ENCODE measurements at regions not wholly inside any gene's neighbourhood (a gene's known extent, or its start where the extent isn't known, plus 50 kb on each side); places are given as distances from the start of the nearest gene placed in this dataset. TPM values are rescaled to one million over a fixed set of nuclear protein-coding genes. Genes with fewer than 3 reads are reported as not detected.
"Not testable (repeated sequence)": the region's sequence is repeated elsewhere in the genome, so short reads cannot be mapped to it uniquely, and the experiment has no call there.

- not testable (repeated sequence) for FAIRE-seq; DNase-seq (ENCODE audit: low spot score in 2 of 2)
Measured at GRCh38 chr9:101807879-101808278, 69.4 kb upstream of the GRIN3A start.

DNA sequence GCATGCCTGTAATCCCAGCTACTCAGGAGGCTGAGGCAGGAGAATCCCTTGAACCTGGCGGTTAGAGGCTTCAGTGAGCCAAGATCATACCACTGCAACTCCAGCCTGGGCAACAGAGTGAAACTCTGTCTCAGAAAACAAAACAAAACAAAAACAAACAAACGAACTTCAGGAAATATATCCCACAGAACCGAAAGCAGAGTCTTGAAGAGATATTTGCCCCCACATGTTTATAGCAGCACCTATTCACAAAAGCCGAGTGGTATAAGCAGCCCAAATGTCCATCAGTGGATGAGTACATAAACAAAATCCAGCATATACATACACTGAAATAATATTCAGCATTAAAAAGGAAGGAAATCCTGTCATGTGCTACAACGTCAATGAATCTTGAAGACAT is 57.6 kb upstream of the GRIN3A start:
- FAIRE-seq (no peak), DNase-seq (ENCODE audit: low spot score in 2 of 2) (no peak)

GRCh38 chr9:101795147-101795546 is 56.7 kb upstream of the GRIN3A start:
- FAIRE-seq (no peak), DNase-seq (ENCODE audit: low spot score in 2 of 2) (no peak)

DNA sequence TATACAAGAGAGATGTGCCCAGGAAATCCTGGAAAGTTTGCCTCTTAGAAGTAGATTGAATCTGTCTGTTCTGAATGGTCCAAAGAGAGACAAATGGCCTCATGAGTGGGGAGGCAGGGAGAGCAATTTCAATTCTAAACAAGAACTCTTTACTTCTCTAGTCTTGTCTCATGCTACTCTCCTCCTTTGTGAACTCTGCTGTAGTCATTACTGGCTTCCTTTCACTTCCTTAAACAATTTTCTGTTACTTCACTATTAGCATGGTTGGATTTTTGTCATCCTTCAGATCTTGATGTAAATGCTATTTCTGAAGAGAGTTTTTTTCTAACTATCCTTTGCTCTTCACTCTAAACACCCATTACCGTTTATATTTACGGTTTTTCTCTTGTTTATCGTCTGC is 54.0 kb upstream of the GRIN3A start:
- DNase-seq (ENCODE audit: low spot score in 2 of 2) (no peak), FAIRE-seq (no peak)

DNA sequence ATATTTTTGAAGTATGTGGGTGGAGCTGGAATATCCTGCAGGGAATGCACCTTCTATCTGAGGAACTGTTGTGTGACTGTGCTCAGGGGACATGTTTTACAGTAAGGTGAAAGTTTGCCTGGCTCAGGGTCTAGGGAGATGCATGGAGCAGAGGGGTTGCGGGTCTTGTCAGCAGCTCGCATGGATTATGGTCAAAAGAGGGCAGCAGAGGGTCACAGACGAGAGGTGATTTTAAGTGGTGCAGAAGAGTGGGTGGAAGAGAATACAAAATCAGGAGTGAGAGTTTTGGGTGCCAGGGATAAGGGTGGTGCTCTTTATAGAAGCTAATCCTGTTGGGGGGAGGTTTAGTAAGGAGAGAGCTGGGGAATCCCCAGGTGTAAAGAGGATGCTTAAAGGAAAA is 53.5 kb upstream of the GRIN3A start:
- no peak for FAIRE-seq
- DNase-seq (ENCODE audit: low spot score in 2 of 2): no peak

DNA sequence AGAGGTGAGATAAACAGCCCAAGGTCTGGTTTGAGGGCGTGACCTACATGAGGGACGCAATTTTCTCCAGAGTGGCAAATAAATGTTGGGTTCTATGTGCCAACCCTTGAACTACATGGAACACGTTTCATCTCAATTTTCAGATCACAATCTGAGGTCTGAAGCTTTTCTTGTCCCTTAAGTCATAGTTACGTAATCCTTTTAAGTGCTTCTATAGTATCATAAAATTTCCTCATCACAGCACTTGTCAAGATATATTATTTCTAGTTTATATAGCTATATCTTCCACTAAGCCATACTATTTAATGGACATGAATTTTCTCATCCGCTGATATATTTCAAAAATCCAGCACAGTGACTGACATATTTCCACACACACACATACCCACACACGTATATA is 53.1 kb upstream of the GRIN3A start:
- no peak for FAIRE-seq

More for the DNA sequence above, 53.1 kb upstream of the GRIN3A start:
- no peak for DNase-seq (ENCODE audit: low spot score in 2 of 2)

Small RNA genes lying in the stretch of these regions (small RNA-seq; reads per million reads assigned to genes)
- gene RNU6-329P: not detected
